Fibroblast of skin of back (primary cell): ENCODE measurements at regions not wholly inside any gene's neighbourhood (a gene's known extent, or its start where the extent isn't known, plus 50 kb on each side); places are given as distances from the start of the nearest gene placed in this dataset.

Experiments used
- DNase-seq: peaks from one replicate; pipeline ENCODE4 v3.0.0-alpha.2; 2013

DNA sequence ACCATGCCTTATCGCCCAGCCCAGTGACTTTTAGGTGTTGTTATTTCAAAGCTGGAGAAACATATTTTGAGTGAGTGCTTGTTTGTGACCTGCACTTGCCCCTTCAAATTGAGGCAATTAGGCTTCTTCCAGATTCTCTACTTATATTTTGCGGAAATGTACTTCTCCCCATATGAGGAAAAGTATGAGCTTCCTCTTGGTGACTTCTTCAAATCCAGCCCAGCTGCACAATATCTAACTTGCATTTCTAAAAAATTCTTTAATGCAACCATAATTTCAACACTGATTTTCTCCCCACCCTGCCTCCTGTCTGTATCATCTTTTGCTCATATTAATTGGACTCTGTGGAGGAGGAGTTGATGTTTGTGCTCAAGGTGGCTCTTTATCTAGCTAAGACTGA lies 391.2 kb upstream of the POU3F3 start:
- DNase-seq = no peak

DNA sequence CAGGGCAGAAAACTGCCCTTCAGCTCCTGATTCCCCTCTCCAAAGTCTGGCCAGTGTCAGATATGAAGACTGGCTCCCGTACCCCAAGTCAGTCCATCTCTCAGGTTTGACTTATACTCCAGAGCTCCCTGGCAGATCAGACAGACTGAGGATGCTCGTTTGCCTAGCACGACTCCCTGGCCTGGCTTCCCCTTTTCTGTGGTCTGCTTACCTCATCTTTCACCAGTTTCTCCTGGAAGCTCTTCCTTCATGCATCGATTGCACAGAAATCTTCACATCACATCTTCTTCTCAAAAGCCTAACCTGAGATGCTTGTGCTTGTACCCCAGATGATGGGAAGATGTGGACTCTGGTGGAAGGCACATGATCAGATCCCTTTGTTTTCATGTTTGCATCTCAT lies 387.9 kb upstream of the POU3F3 start:
- no peak for DNase-seq

DNA sequence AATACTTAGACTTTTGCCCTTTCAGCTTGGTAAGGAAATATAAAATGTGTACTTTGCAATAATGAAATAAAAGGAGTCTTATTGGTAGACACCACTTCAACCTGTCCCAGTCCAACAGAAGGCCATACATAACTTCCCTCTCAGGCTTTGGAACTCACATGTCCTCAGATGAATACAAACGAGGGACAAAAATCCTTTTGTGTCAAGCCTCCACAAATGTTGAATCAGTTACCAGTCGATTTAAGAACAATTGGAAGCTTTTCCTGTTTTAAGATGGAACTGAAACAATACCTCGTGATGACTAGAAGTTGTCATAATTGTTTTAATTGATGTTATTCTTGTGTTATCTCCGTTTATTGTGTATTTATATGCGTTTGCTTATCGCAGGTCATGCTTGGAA lies 385.1 kb upstream of the POU3F3 start:
- no peak for DNase-seq

GRCh38 chr2:104472076-104472475 lies 381.8 kb upstream of the POU3F3 start:
- DNase-seq = no peak

DNA sequence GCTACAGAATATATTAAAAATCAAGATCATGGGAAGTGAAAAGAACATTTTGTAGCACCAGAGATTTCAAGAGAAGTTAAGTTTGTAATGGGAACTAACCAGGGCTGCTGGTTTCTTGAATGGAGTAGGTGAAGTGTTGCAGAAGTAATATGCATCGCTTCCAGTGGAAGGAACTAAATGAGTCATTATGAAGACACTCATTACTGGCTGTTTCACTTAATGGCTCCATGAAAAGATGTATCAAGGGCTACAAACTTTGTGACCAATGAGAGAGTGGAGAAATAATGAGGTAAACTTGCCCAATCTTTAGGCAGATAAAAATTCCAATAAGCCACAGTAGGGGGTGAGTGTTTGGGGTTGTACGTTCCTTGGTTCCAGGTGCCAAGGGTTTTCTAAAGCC lies 380.4 kb upstream of the POU3F3 start:
- no peak for DNase-seq

DNA sequence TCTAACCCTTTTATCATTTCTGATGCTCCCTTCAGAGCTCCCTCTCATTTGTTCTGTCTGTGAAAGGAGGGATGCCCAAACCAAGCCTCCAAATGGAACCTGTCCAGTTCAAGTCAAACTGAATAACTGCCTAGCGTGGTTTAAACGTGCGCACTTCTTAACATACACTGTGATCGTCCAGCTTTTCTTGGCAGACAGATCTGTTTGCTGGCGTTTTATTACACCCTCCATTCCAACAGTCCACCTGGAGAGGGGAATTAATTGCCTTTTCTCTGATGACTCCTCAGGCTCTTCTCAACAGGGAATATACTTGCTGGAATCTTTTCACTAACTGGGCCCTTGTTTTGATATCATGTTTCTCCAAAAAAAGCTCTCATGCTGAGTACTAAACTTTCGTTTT lies 379.2 kb upstream of the POU3F3 start:
- no peak for DNase-seq

- no peak for DNase-seq
Measured at GRCh38 chr2:104476075-104476474, 377.8 kb upstream of the POU3F3 start.

GRCh38 chr2:104476563-104476988 lies 377.3 kb upstream of the POU3F3 start:
- no peak for DNase-seq

DNA sequence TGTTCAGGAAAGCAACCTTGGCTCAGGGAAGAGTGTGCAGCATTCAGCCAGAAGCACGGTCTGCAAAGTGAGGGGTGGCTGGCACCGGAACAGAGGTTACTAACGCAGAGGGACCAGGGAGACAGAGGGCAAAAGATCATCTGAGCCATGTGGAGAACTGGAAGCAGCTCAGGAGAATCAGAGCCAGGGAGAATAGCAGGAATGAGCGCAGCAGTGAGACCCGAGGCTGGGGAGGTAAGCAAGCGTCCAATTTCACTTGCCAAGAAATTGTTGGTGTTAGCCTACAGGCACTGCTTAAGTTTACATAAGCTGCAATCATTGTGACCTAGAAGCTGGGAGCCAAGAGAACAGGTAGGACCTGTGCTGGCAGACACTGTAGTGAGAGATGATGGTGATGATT lies 372.6 kb upstream of the POU3F3 start:
- DNase-seq = no peak

DNA sequence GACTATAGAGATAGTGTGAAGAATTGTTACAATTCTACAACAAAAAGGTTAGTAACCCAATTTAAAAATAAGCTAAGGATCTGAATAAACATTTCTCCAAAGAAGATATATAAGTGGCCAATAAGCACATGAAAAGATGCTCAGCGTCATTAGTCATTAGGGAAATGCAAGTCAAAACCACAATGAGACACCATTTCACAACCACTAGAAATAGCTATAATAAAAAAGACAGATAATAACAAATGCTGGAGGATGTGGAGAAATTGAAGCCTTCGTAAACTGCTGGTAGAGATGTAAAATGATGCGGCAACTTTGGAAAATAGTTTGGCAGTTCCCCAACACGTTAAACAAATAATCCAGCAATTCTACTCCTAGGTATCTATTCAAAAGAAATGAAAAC lies 366.5 kb upstream of the POU3F3 start:
- peak; percentile 15 for DNase-seq

GRCh38 chr2:104493698-104494097 lies 360.2 kb upstream of the POU3F3 start:
- DNase-seq = no peak

- no peak for DNase-seq
Measured at GRCh38 chr2:104501342-104501741, 352.6 kb upstream of the POU3F3 start.

- DNase-seq = no peak
Measured at GRCh38 chr2:104501929-104502328, 352.0 kb upstream of the POU3F3 start.

DNA sequence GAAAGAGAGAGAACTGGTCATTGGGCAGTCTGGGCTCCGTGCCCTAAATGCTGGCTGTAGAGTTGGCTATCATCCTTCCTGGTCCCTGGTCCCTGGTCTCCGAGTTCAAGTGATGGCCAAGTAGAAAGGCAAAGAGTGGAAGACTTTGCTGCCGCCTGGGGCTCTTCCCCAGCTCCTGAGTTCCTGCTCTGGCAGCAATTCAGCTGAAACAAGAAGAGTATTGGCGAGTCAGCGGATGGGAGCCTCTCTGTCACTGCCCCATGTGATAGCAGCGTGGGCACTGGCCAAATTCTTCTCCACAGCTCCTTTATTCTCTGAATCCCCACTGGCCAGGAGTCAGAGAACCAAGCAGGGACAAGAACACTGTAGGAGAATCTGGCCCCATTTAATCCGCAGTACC lies 351.0 kb upstream of the POU3F3 start:
- DNase-seq = no peak

DNA sequence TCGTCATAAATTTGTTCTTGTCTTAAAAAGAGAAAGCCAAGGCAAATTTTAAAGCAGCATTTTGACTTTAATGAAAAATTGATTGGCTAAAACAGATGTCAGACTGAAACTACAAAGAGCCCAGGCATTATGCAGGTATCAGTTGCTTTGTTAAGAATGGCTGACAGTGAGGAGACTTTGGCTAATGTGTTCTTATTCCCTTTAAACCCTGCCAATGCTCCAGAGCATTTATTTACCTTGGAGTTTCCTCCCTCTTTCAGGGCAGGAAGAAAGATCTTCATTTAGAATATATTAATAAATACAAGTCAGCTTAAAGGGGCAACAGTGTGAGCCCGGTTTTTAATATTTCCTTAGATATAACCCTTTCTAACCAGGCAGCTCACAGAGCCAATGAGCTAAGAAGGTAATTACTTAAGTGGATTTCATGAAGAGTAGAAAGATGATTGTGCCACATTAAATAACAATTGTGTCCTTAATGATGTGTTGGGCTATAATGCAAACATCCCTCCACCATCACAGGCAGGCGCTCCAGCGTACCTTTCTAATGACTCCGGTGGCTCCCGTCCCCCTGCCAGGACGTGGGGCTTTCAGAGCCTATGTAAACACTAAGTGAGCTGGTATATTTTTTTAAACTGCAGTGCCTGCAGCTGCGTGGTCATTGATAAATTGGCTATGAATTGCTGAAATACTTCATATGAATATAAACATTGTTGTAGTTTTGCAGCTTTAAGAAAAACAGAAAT lies 349.4 kb upstream of the POU3F3 start:
- no peak for DNase-seq

DNA sequence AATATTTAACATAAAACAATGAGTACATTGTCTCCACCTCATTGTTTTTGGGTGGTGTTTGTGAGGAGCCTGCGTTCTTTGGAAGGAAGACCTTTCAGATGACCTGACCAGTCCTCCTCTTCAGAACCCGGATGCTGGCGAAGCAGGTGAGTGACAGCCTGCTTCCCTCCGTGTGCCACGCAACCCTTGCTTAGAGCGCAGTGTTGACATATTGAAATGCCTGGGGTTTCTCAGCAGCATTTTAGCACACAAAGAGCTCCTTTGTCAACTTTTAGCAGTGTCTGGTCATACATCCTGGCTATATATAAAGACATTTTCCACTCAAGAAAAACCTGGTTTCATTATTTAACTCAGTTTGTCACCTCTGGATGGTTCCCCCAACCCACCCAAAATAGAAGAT lies 335.7 kb upstream of the POU3F3 start:
- no peak for DNase-seq

- no peak for DNase-seq
Measured at GRCh38 chr2:104521247-104521646, 332.7 kb upstream of the POU3F3 start.

- DNase-seq = no peak
Measured at GRCh38 chr2:104523921-104524320, 330.0 kb upstream of the POU3F3 start.

GRCh38 chr2:104528101-104528500 lies 325.8 kb upstream of the POU3F3 start:
- DNase-seq = no peak

DNA sequence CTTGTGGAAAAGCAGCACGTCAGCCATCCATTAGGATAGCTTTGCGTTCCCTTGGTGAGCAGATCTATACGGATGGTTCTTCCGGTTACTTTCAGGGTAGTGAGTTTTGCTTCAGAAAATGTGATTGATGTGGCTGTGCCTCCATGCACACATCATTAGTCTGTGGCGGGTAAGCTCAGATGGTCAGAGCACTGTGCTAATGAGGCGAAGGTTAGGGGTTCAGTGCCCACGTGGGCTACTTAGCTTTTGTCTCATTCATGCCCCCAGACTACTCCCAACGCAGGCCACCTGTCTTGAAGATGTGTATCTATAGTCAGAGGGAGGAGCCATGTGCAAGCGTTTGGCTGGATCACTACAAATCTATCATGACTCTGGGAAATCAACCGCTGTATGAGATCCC lies 322.8 kb upstream of the POU3F3 start:
- no peak for DNase-seq

GRCh38 chr2:104537116-104537515 lies 316.8 kb upstream of the POU3F3 start:
- DNase-seq = no peak

DNA sequence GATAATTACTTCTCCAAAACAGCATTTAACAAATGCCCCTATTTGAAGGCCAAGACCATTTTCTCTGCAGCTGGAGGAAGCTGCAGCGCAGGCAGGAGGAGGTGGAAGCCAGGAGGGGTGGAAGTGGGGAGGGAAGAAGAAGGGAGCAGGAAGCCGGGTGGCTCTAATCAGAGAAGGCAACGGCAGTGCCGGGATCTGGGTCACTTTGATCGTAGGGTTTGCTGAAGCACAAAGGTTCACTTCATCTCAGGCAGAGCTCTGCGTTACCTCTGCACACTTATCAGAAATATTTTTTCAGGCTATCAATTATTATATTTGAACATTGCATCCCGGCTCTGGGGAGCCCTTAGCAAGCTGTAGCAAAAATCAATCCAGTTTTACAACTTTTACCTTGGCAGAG lies 315.8 kb upstream of the POU3F3 start:
- no peak for DNase-seq

DNA sequence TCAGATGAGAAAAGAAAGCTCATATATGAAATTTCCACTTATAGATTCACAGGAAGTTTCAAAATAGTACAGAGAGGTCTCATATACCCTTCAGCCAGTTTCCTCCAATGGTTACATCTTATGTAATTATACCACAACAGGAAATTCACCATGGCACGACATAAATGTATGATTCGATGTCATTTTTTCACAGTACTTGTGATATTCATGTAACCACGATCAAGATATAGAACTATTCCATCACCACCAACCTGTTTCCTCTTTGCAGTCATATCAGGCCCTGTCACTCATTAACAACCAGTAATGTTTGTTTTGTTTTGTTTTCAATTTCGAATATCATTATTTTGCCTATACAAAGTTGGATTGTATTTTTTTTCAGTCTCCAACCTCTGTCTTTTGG lies 314.3 kb upstream of the POU3F3 start:
- no peak for DNase-seq

DNA sequence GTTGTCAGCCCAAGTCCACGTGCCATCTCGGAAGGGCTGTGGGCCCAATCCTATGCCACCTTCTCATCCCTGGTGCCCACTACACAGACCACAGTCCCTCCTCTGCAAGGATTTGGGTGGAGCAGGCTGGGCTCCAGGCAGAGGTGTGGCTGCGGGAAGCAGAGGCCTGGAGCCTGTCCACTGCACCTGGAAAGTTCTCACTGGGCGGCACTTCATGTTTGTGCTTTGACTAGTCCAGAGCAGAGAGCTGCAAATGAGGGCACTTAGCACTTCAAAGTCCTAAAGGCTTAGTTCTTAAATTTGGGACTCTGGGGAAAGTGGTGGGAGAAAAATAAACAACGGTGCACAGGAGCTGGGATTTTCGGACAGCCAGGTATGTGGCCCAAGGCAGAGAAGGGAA lies 308.9 kb upstream of the POU3F3 start:
- DNase-seq = no peak

DNA sequence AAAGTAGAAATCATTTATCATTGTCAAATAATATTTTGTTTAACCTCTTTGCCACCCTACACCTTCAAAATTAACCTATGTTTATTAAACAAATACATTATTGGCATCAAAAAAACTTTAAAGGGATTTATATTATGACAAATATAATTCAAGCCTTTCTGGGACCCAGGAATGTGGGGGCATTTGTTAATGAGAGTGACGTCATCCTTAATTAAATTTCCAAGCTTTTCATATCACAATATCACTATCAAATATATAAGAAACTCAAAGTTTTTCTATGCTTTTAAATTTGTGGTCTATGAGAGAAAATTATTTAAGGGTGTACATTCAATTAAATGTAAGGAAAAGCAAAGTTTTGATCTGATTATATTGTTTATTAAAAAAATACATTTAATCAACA lies 307.4 kb upstream of the POU3F3 start:
- no peak for DNase-seq
